HUDEP-2 (cell line): ENCODE measurements at regions not wholly inside any gene's neighbourhood (a gene's known extent, or its start where the extent isn't known, plus 50 kb on each side); places are given as distances from the start of the nearest gene placed in this dataset.

Experiments used
- DNase-seq, 76 experiments: peaks; one replicate each; lab custom pipeline; 2025; ENCODE audit not compliant: unreplicated experiment in 76 of 76; lab: John Stamatoyannopoulos, UW

GRCh38 chr6:223763-224162 lies 68.5 kb upstream of the DUSP22 start:
- no peak for DNase-seq

DNA sequence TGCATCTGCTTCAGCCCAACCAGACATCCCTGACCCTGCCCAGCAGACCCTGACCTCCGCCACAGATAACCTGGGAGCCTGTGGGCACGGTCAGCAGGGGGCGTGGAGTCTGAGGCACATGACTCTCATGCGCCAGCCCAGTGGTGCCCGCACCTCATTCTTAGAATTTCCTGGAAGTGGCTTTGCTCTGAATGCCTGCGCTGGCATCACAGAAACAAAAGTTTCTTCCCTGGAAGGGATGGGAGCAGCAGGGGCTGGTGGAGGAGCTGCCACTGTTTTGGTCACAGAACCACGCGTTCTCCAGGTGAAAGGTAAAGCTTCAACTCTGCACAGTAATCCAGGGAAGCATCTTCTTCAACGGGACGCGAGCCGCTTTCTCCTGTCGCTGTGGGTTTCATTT lies 67.9 kb upstream of the DUSP22 start:
- no peak for DNase-seq

GRCh38 chr6:225121-225721 lies 67.1 kb upstream of the DUSP22 start:
- no peak for DNase-seq

DNA sequence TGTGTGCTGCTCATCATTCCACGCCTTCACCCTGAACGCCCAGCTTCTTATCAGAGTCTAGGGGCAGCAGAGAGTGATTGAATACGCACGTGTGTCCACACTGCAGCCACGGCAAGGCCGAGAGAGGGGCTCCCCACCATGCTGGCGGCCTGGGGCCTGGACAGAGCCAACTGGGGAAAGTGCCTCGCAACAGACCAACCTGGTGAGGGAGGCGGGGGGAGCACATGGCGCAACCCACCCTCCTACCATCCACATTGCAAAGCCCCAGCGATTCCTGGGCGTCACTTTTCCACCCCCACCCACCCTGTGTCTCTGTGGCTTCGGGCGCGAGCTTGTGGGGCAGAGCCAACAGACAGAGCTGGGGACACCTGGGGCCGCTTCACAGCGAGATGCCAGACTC lies 66.4 kb upstream of the DUSP22 start:
- DNase-seq = no peak

GRCh38 chr6:226516-227073 lies 65.7 kb upstream of the DUSP22 start:
- DNase-seq = no peak

GRCh38 chr6:227074-227782 lies 65.1 kb upstream of the DUSP22 start:
- DNase-seq = no peak

- no peak for DNase-seq
Measured at GRCh38 chr6:227812-228338, 64.4 kb upstream of the DUSP22 start.

DNA sequence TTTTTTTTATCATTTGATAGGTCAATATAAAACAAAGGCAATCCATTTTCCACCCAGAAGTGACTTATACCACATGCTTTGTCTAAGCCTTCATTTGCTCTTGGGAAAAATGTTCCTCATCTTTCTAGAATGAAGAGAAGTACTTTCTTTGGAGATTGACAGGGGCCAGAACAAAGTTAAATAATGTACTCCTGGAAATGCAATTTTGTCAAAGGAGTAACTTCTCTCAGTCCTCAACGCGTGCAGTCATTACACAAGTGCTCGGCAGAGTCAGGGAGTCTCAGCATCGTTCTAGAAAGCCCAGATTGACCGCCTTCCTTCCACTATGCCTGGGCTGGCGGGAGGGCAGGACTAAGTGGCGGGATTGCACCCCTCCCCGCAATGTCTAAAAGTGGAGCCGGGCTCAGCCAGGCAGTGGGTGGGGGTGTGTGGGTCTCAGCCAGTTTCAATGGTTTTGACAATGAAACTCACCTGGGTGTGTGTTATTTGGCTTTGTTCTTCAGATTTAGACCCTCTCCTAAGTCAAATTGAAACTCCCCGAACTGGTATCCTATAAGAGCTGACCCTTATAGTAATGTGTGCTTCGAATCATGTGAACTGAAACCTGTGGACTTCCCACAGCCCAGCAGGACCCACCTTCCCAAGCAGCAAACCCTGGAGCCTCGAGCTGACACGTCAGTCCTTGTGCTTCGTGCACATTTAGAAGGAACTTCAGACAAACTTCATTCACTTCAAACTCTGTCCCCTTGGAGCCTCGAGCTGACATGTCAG lies 63.2 kb upstream of the DUSP22 start:
- no peak for DNase-seq

DNA sequence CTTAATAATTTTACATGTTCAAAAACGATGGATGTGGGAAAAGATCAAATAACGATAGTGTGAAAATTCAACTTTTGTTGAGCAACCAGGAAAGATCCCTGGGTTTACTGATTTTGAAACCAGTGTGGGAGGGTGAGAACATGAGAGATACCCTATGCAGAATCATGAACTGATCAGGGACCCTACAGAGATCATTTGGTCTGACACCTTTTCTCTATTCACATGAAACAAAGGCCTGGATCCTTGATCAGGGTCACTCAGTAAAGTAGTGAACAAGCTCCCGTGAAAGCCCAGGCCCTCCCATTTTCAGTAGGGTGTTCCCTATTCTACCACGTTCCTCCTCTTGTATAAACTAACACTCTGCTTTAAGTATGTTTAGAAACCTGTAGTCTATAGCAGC lies 60.5 kb upstream of the DUSP22 start:
- DNase-seq = no peak

DNA sequence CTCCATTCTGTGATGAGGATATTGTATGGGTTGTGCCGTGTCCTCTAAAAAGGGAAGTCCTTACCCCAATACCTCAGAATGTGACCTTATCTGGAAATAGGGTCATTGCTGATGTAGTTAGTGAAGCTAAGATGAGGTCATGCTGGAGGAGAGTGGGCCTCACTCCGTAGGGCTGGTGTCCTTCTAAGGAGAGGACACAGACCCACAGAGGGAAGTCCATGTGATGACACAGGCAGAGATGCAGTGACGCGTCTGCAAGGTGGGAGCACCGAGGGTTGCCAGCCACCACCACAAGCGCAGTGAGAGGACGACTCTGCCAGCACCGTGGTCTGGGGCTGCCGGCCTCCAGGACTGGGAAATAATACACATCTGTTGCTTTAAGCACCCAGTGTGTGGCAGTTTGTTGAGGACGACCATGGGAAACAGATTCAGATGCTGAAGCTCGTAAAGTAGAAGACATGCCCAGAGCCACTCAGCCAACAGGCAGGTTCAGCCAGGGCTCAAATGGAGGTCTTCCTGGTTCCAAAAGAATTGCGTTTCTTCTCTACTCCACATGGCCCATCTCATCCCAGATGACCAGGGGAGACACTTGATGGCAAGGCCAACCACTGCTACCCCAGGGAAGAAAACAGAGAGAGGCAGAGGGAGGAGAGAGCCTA lies 59.2 kb upstream of the DUSP22 start:
- no peak for DNase-seq

GRCh38 chr6:234706-235372 lies 57.4 kb upstream of the DUSP22 start:
- DNase-seq = no peak

GRCh38 chr6:235763-236360 lies 56.4 kb upstream of the DUSP22 start:
- DNase-seq = no peak

GRCh38 chr6:236519-236918 lies 55.8 kb upstream of the DUSP22 start:
- DNase-seq = no peak

- DNase-seq = no peak
Measured at GRCh38 chr6:240151-240550, 52.1 kb upstream of the DUSP22 start.

- DNase-seq = no peak
Measured at GRCh38 chr6:241336-241865, 50.9 kb upstream of the DUSP22 start.
